Vagina (tissue), 2 donors: ENCODE measurements at regions not wholly inside any gene's neighbourhood (a gene's known extent, or its start where the extent isn't known, plus 50 kb on each side); places are given as distances from the start of the nearest gene placed in this dataset.

Experiments
- POLR2AphosphoS5 ChIP-seq, 2 donors: sonication (generic); formaldehyde crosslinking; IDR thresholded peaks; one replicate each; pipeline ENCODE4 v1.9.0; 2017; ENCODE audit warnings: antibody characterized with exemption in 2 of 2, mild to moderate bottlenecking in 2 of 2, low read depth in 1 of 2; ENCODE audit not compliant: insufficient read depth in 1 of 2
- TF ChIP-seq, protein P1 (sequence below), 3 experiments: fragments of 450-650 bp in 2 of 3; fragments of 200-600 bp in 1 of 3; sonication (generic) in 1 of 3; IDR thresholded peaks; one replicate each; pipeline ENCODE4 v1.5.1; 2017 to 2019; ENCODE audit warnings: antibody characterized with exemption in 3 of 3, mild to moderate bottlenecking in 2 of 3, moderate library complexity in 2 of 3

- TF ChIP-seq, protein P1, sequence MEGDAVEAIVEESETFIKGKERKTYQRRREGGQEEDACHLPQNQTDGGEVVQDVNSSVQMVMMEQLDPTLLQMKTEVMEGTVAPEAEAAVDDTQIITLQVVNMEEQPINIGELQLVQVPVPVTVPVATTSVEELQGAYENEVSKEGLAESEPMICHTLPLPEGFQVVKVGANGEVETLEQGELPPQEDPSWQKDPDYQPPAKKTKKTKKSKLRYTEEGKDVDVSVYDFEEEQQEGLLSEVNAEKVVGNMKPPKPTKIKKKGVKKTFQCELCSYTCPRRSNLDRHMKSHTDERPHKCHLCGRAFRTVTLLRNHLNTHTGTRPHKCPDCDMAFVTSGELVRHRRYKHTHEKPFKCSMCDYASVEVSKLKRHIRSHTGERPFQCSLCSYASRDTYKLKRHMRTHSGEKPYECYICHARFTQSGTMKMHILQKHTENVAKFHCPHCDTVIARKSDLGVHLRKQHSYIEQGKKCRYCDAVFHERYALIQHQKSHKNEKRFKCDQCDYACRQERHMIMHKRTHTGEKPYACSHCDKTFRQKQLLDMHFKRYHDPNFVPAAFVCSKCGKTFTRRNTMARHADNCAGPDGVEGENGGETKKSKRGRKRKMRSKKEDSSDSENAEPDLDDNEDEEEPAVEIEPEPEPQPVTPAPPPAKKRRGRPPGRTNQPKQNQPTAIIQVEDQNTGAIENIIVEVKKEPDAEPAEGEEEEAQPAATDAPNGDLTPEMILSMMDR (IDR thresholded peaks at IDR 0.05): no peak
- TF ChIP-seq POLR2AphosphoS5 (IDR thresholded peaks at IDR 0.05; ENCODE audit: insufficient read depth in 1 of 2, low read depth in 1 of 2): no peak
Observed at GRCh38 chr9:14432666-14433350, 118.9 kb upstream of the NFIB start.
